GM18499 (cell line): ENCODE measurements at regions not wholly inside any gene's neighbourhood (a gene's known extent, or its start where the extent isn't known, plus 50 kb on each side); places are given as distances from the start of the nearest gene placed in this dataset.
"Not testable (repeated sequence)": the region's sequence is repeated elsewhere in the genome, so short reads cannot be mapped to it uniquely, and the experiment has no call there.

ENCODE experiments used
- ATAC-seq: cut with Tn5 transposase; IDR thresholded peaks from one replicate; pipeline ENCODE4 v1.9.1; 2021; ENCODE audit warnings: moderate number of reproducible peaks; ENCODE audit not compliant: insufficient read depth, unreplicated experiment

DNA sequence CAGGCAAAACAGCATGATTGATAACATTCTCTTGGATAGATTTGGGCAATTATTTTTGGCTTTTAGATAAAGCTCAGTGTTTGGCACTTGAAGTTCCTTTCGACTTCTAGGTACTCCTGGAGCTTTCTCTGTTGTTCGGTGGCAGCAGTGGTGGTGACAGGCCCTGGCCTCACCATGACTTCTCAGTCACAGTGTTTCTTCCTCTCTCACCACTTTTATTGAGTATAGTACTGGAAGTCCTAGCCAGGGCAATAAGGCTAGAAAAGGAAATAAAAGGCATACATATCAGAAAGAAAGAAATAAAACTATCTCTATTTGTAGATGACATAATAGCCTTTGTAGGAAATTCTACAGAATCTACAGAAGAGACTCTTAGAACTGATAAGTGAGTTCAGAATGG, 101.2 kb upstream of the SIRPG start:
- no peak for ATAC-seq

DNA sequence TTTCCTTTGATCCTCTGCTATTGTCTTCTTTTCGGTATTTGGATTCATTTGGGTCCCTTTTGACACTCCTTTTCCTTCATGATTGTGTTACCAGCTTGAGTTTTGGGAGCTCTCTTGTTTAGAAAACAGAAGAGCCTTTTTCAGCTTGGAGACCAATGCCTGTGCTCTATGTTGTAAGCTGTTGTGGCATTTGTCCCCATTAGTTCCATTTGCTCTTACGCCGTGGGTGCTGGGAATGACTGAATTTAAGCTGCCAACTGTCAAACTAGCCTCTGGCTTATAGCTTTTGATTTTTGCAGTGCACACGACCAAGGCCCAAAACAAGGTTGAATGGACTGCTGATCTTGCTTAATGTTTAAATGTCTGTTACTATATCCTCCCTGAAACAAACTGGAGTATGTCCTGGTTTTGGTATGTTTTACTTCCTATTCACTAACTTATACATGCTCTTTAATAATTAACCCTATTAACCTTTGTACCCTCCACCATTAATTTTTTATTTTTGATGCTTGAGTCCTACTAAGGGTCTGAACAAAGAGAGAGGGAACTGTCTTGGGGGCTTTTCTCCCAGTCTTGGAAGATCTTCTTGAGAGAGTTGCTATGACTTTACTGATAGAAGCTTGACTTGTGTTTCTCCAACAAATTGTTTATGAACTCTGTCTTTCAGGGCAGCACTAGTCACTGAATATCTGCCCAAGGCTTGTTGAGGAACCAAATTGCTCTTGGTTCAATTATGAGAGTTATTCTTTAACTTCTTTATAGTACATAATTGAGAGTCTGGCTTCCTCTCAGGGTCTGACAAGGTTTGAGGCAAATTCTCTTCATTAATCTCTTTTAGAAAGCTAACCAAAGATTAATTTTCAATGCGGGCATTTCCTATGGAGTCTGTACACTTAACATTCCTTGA, 100.3 kb upstream of the SIRPG start:
- no peak for ATAC-seq

DNA sequence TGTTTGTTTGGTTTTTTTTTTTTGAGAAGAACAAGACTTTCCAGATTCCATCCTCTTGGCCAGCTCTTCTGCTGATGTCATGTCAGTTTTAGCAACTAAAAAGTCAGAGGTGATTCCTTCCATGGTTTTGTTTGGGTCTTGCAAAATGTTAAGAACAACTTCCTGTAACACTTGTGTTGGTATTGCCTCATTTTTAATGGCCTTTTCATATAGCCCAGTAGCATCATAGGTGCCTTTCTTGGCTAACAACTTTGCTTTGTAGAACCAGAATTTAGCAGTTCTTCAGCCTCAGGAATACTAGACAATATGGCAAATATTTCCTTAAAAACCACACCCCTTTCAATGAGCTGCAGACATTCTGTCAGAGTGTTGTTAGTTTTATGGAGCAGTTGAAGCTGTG, 99.5 kb upstream of the SIRPG start:
- no peak for ATAC-seq

DNA sequence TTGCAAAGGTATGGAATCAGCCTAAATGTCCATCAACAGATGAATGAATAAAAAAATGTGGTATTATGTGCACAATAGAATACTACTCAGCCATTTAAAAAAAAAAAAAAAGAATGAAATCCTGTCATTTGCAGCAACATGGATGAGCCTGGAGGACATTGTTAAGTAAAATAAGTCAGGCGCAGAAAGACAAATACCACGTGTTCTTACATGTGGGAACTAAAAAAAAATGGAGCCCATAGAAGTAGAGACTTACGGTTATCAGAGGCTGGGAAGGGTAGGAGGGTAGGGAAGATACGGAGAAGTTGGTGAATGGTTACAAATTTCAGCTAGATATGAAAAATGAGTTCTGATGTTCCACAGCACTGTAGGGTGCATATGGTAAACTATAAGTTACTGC, 97.2 kb upstream of the SIRPG start:
- no peak for ATAC-seq

DNA sequence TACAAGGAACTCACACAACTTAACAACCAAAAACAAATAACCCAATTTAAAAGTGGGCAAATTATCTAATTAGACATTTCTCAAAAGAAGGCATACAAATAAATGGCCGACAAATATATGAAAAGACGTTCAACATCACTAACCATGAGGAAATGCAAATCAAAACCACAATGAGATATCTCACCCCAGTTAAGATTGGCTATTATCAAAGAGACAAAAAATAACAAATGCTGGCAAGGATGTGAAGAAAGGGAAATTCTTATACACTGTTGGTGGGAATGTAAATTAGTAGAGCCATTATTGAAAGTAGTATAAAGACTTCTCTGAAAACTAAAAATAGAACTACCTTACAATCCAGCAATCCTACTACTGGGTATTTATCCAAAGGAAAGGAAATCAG, 96.7 kb upstream of the SIRPG start:
- ATAC-seq: no peak

DNA sequence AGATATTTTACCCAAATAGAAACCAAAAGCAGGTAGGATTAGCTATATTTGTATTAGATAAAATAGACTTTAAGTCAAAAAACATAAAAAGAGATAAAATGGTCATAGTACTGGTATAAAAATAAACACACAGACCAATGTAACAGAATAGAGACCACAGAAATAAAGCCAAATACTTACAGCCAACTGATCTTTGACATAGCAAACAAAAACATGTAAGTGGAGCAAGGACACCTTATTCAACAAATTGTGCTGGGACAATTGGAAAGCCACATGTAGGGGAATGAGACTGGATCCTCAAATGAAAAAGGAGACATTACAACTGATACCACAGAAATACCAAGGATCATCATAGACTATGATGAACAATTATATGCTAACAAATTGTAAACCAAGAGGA, 94.5 kb upstream of the SIRPG start:
- no peak for ATAC-seq

DNA sequence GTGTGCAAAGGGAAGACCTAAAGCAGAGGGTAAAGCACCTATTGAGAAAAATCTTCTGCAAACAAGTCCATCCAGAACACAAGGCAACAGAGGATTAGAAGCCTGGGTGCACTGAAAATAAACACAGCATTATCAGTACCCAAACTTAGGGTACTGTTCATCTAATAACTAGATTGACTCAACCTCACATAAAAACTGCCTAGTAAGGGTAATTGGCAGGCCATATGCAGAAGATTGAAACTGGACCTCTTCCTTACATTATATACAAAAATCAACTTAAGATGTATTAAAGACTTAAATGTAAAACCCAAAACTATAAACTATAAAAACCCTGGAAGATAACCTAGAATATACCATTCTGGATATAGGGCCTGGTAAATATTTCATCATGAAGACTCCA, 91.2 kb upstream of the SIRPG start:
- no peak for ATAC-seq

DNA sequence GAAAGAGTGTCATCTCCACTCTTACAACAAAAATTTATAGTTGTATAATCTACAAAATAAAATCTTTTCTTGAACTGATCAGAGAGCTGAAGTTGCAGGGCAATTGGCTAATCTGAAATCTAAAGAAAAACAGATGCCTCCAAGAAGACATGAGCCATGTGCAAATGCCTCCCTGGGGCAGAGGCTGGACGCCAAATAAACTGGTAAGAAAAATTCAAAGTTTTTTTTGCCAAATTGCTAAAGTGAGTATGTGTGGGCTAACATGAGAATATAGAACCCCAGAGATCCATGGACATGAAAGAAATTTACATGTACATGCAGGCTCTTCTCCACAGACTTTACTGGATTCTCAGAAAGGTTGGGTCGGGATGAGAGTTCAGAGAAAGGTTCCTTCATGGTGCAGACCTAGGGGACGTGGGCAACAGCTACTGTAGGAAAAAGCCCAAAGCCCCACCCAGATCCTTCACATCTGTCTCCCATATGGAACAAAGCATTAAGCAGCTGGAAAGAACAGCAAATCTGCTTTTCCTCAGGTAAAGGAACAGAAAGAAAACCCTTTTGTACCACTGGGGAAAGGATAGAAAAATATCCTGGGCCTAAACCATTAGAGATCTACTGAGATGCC, 90.5 kb upstream of the SIRPG start:
- no peak for ATAC-seq

DNA sequence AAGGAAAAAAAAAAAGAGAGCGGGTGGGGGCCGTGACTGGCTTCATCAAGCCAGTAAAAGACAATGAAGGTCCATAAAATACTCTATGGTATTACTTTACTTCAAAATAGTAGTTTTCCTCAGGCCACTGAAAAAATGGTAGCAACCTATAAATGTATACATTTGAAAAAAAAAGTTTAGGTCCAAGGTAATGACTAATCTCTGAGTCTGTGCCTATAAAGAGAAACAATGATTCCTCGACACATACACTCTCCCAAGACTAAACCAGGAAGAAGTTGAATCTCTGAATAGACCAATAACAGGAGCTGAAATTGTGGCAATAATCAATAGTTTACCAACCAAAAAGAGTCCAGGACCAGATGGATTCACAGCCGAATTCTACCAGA, 84.5 kb upstream of the SIRPG start:
- not testable (repeated sequence) for ATAC-seq

DNA sequence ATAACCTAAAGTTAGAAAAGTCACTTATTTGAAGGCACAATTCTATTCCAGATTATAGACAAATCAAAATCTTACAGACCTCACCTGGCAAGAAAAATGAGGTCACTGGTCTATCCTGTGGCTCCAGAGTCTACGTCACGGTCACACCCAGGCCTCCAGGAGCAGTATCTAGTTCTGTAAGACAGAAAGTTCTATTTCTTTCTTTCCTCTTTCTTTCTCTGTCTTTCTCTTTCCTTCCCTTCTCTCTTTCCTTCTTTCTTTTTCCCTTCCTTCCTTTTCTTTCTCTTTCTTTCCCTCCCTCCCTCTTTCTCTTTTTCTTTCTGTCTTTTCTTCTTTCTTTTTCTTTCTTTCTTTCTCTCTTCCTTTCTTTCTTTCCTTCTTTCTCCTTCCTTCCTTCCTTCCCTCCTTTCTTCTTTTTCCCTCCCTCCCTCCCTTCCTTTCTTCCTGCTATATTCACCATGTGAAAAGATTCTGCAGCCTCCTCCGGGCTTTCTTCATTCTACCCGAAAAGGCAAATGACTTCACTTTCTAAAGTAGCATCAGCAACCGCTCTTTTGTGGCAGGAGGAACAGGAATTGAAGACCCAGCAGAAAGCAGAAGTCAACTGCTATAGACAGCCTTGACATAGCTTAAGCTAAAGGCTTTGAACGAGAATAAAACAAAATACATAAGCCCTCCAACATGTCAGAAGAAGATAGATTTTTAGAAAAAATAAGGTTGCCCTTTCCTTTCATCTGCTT, 83.9 kb upstream of the SIRPG start:
- no peak for ATAC-seq

DNA sequence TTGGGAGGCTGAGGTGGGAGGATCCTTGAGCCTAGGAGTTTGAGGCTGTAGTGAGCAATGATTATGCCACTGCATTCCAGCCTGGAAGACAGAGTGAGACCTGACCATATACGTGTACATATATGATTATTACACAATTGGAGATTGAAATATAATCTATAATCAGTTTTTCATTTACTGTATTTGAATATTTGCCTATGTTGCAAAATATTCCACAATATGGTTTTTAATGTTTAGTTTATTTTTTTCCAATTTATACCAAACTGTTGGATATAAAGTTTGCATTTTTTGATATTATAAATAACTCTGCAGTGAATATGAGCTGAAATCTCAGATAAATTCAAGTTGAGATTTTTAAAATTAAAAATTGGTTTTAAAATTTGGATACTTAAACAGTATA, 79.6 kb upstream of the SIRPG start:
- ATAC-seq: no peak

DNA sequence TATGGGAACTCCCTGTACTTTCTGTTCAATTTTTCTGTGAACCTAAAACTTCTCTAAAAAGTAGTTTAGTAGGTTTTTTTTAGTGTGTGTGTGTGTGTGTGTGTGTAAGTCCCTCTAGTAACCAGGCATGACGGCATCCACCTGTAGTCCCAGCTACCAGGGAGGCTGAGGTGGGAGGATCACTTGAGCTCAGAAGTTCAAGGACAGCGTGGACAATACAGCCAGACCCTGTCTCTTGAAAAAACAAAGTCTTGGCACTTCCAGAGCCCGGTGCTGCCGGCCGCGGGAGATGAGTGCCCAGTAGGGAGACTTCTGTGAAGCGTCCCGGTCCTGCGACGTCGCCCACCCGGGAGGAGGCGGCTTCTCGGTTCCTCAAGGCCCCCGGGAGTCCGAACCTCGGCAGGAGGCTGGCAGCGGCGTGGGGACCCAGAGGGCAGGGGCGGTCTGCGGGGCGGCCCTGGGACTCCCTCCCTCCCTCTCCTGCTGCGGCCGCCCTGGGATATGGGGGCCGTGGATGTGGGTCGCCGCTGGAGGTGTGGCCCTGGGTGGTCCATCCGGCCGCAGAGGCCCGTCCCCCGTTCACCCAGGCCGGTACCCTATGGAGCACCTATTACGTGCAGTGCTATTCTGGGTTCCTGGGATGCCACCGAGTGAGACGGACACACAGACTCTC, 78.0 kb upstream of the SIRPG start:
- no peak for ATAC-seq

DNA sequence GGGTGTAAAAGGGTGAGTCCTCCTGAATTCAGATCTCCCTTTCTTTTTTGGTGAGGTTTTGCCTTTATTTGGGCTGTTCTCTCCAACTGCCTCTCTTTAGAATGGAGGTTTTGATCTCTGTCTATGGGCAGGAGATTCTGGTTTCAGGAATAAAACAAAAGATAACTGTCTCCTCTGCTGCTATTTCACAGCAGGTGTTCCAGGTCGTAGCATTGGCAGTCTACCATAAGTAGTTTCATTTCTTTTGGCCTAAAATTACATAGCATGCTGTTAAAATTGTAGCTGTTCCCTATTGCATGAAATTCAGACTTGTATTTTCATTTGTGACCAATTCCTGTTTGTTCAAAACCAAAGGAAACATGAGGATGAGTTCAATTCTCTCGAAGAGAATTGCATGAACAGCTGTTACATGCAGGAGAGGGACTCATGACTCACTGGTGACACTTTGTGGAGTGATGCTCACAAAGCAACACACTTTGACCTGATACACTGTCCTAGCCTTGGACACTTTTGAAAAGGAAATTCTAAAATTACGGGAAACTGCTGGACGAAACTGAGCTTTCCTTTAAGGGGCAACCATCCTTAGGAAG, 76.8 kb upstream of the SIRPG start:
- ATAC-seq: no peak

DNA sequence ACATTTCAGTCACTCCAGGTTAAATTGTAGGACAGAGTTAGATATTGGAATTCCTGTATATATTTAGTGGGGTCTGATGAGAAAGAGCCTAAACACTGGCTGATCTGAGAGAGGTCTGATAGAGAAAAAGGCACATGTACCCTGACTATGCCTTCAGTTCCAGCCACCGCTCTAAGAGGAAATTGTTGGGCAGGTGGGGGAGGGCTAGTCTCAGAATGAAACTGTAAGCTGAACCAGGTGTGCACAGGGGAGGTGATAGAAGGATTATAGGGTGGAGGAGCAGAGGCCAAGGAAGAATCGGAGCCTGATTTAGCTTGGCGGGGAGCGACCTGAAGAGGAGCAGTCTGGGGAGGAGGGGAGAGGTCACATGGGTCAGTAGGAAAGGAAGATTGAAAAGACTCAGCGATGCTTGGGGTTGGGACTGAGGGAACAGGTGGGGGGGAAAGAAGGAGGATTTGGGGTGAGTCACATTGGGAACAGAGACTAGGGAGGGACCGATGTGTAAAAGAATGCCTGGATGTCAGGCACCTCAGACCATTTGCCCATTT, 74.3 kb upstream of the SIRPG start:
- ATAC-seq: not testable (repeated sequence)

DNA sequence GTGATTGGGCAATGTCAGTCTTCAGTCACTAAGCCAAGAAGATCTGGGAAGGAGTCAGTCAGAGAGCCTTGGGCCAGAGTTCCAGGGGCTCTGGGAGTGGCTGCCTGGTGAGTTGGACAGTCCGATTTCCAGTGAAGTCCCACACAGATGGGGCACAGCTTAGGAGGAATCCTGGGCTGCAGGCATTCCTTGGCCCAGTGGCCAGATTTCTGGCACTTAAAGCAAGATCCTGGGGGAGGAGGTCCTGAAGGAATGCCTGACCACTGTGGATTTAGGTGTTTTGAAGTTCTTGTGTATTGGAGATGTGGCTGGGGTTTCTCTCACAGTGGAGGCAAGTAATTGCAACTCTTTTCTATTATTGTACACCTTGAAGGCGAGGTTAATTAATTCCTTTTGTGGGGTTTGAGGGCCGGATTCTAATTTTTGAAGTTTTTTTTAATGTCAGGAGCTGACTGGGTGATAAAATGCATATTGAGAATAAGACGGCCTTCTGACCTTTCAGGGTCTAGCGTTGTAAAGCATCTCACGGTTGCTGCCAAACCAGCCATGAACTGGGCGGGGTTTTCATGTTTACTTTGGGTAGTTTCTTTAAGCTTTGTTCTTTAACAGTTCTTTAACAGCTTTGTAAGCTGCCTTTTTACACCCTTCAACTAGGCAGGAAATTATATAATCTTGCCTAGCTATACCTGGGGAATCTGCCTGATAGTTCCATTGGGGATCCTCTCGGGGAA, 73.6 kb upstream of the SIRPG start:
- not testable (repeated sequence) for ATAC-seq

DNA sequence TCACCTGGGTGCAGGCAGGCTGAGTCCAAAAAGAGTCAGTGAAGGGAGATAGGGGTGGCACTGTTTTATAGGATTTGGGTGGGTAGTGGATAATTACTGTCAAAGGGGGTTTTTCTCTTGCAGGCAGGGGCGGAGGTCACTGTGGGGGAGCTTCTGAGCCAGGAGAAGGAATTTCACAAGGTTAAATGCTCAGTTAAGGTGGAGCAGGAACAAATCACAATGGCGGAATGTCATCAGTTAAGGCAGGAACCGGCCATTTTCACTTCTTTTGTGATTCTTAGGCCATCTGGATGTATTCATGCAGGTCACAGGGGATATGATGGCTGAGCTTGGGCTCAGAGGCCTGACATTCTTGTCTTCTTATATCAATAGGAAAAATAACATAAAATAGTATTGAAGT, 69.7 kb upstream of the SIRPG start:
- not testable (repeated sequence) for ATAC-seq

DNA sequence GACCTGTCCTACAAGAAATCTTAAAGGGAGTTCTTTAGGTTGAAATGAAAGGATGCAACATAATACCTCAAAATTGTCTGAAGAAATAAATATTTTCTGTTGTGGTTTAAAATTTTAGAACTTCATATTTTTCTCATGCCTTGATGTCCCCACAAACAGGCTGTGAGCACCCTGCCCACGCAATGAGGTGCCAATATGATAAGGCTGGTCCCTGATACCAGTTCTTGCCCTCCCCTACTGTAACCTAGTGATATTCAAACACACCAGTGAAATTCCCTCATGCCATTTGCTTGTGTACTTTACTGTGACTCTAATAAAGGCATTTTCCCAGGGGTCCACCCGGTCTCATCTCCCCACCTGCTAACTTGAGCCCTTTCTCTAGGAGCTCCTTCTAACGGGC, 67.3 kb upstream of the SIRPG start:
- ATAC-seq: no peak

DNA sequence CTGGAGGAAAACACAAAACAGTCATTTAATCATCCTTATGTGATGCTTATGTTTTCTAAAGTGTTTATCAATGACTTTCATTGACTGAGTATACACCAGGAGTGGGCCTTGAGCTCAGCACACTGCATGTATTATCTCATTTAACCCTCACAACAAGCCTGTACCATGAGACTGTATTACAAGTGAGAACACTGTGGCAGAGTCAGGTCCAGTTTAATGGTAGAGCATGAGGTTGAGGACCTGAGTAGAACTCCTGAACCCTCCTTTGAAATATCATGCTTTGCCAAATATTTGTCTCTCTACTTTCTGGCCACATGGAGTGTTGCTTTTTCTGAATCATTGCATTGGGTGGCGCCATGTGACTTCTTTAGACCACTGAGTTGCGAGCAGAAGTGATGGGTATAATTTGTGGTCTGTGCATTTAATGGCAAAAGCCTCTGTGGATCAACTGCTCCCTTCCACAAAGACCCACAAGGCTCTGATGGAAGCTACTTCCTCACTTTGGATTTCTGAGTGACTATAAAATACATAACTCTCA, 65.0 kb upstream of the SIRPG start:
- no peak for ATAC-seq
